HT1080 (cell line): ENCODE measurements at regions not wholly inside any gene's neighbourhood (a gene's known extent, or its start where the extent isn't known, plus 50 kb on each side); places are given as distances from the start of the nearest gene placed in this dataset.

Experiments used
- DNase-seq: peaks from one replicate; pipeline ENCODE4 v3.0.0-alpha.2; 2015; ENCODE audit warnings: low read depth

DNA sequence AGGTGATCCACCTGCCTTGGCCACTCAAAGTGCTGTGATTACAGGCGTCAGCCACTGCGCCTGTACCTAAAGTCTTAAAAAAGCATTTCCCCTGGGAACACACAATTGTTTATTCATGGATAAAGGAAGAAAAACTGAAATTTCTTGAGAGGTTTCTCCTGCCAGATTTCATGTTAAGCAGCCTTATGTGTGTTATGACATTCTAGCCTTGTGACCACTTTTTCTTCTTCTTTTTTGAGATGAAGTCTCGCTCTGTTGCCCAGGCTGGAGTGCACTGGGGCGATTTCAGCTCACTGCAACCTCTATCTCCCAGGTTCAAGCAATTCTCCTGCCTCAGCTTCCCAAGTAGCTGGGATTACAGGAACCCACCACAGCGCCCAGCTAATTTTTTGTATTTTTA is 57.8 kb upstream of the PLAC8 start:
- no peak for DNase-seq

- no peak for DNase-seq
Observed at GRCh38 chr4:83171436-83172039, 57.0 kb upstream of the PLAC8 start.

- peak; percentile 64 for DNase-seq
Observed at GRCh38 chr4:83170952-83171399, 56.4 kb upstream of the PLAC8 start.
